OCI-LY1 (cell line): ENCODE measurements at regions not wholly inside any gene's neighbourhood (a gene's known extent, or its start where the extent isn't known, plus 50 kb on each side); places are given as distances from the start of the nearest gene placed in this dataset.

Experiments used
- EZH2 ChIP-seq: fragments of 200-600 bp; sonication (generic), shearing (Covaris generic); IDR thresholded peaks from 2 replicates; pipeline ENCODE4 v1.8.0; 2017; ENCODE audit warnings: borderline replicate concordance, mixed run types, mild to moderate bottlenecking, antibody characterized with exemption, low read length, moderate library complexity, mixed read lengths
- TF ChIP-seq, protein P1 (sequence below): fragments of 200-600 bp; sonication (generic), shearing (Covaris generic); IDR thresholded peaks from 2 replicates; pipeline ENCODE4 v1.5.1; 2017; ENCODE audit warnings: mild to moderate bottlenecking, antibody characterized with exemption, low read length, moderate library complexity, mixed read lengths

DNA sequence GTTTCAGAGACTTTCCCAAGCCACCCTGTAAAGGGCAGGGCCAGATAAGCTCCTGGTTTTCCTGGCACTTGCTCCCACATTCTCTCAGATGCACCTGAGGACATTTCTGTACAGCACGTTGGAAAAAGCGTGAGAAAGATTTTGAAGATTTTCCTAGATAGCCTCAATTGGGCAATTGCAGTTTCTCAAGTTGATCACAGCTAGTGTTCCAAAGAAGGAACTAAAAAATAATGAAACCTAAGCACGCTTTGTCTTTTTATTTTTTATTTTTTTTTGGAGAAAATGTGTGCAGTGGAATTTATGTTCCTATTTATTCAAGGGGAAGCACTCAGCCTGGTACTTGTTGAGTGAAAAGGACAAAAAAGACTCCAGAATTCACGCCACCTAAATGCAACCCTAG, 429.1 kb downstream of the RNF144A start:
- no peak for TF ChIP-seq EZH2
- TF ChIP-seq, protein P1, sequence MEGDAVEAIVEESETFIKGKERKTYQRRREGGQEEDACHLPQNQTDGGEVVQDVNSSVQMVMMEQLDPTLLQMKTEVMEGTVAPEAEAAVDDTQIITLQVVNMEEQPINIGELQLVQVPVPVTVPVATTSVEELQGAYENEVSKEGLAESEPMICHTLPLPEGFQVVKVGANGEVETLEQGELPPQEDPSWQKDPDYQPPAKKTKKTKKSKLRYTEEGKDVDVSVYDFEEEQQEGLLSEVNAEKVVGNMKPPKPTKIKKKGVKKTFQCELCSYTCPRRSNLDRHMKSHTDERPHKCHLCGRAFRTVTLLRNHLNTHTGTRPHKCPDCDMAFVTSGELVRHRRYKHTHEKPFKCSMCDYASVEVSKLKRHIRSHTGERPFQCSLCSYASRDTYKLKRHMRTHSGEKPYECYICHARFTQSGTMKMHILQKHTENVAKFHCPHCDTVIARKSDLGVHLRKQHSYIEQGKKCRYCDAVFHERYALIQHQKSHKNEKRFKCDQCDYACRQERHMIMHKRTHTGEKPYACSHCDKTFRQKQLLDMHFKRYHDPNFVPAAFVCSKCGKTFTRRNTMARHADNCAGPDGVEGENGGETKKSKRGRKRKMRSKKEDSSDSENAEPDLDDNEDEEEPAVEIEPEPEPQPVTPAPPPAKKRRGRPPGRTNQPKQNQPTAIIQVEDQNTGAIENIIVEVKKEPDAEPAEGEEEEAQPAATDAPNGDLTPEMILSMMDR = no peak
